HCT116 (cell line): ENCODE measurements at regions not wholly inside any gene's neighbourhood (a gene's known extent, or its start where the extent isn't known, plus 50 kb on each side); places are given as distances from the start of the nearest gene placed in this dataset.

Experiments
- ATF3 ChIP-seq: IDR thresholded peaks from 2 replicates; pipeline ENCODE4 v1.6.1; 2012
- CBX3 ChIP-seq: IDR thresholded peaks from 2 replicates; pipeline ENCODE4 v1.6.1; 2012; ENCODE audit warnings: low read depth
- CTCF ChIP-seq, 3 experiments: fragments of 200-600 bp in 1 of 3; sonication (generic) in 1 of 3; IDR thresholded peaks in 2 of 3; conservative IDR thresholded peaks in 1 of 3; 2 replicates each; pipeline ENCODE4 v1.5.1; 2012 to 2017; ENCODE audit warnings: low read depth in 2 of 3, low read length in 2 of 3, antibody characterized with exemption in 1 of 3, borderline replicate concordance in 1 of 3, control low read depth in 1 of 3, mild to moderate bottlenecking in 1 of 3, mixed read lengths in 1 of 3, mixed run types in 1 of 3, moderate library complexity in 1 of 3; ENCODE audit not compliant: insufficient read depth in 1 of 3
- EGR1 ChIP-seq: IDR thresholded peaks from 2 replicates; pipeline ENCODE4 v1.6.1; 2012; ENCODE audit warnings: low read depth
- EZH2 ChIP-seq: fragments of 200-600 bp; sonication (generic); IDR thresholded peaks from 2 replicates; pipeline ENCODE4 v1.6.1; 2017; ENCODE audit warnings: antibody characterized with exemption, mixed run types
- EZH2phosphoT487 ChIP-seq: fragments of 200-600 bp; IDR thresholded peaks from 2 replicates; pipeline ENCODE4 v1.6.1; 2018; ENCODE audit warnings: antibody characterized with exemption, borderline replicate concordance
- JUND ChIP-seq: IDR thresholded peaks from 2 replicates; pipeline ENCODE4 v1.6.1; 2012
- POLR2A ChIP-seq: IDR thresholded peaks from 2 replicates; pipeline ENCODE4 v1.7.0; 2011; ENCODE audit warnings: borderline replicate concordance; ENCODE audit not compliant: insufficient read depth, insufficient read length; ENCODE audit errors: extremely low read depth
- POLR2AphosphoS5 ChIP-seq: IDR thresholded peaks from 2 replicates; pipeline ENCODE4 v1.6.1; 2011; ENCODE audit warnings: mild to moderate bottlenecking, low read depth, low read length, moderate library complexity
- SIN3A ChIP-seq: IDR thresholded peaks from 2 replicates; pipeline ENCODE4 v1.6.1; 2012; ENCODE audit warnings: low read depth
- SRF ChIP-seq: IDR thresholded peaks from 2 replicates; pipeline ENCODE4 v1.6.1; 2012; ENCODE audit warnings: low read depth
- ZFX ChIP-seq: fragments of 450-650 bp; IDR thresholded peaks from 2 replicates; pipeline ENCODE4 v1.6.1; 2017
- ZNF274 ChIP-seq: fragments of 200-500 bp; sonication (Bioruptor generic); IDR thresholded peaks from 2 replicates; pipeline ENCODE4 v1.6.1; 2014; ENCODE audit warnings: mild to moderate bottlenecking, low read depth, low read length, inconsistent platforms

- TF ChIP-seq CTCF (IDR thresholded peaks at IDR 0.05 in 2 of 3, conservative IDR thresholded peaks at IDR 0.05 in 1 of 3; ENCODE audit: borderline replicate concordance in 1 of 3, insufficient read depth in 1 of 3, low read depth in 2 of 3, low read length in 2 of 3) (no peak), ZNF274 (no peak), POLR2AphosphoS5 (no peak), EZH2 (no peak), EZH2phosphoT487 (no peak), EGR1 (no peak), CBX3 (no peak), POLR2A (no peak), ZFX (no peak), JUND (no peak), ATF3 (no peak), SRF (no peak), SIN3A (no peak)
Measured at GRCh38 chr13:75052616-75053015, 429.4 kb downstream of the TBC1D4 start.
